Astrocyte (in vitro differentiated cells and primary cell): ENCODE measurements at regions not wholly inside any gene's neighbourhood (a gene's known extent, or its start where the extent isn't known, plus 50 kb on each side); places are given as distances from the start of the nearest gene placed in this dataset.

ENCODE experiments used
- EZH2 ChIP-seq: IDR thresholded peaks from 2 replicates; pipeline ENCODE4 v1.6.1; 2012; ENCODE audit warnings: mild to moderate bottlenecking, low read length, inconsistent platforms; ENCODE audit not compliant: insufficient read depth
- TF ChIP-seq, protein P1 (sequence below): IDR thresholded peaks from 2 replicates; pipeline ENCODE4 v1.5.1; 2011; ENCODE audit warnings: low read depth, mild to moderate bottlenecking, inconsistent platforms, low read length, moderate library complexity; ENCODE audit not compliant: insufficient read depth

DNA sequence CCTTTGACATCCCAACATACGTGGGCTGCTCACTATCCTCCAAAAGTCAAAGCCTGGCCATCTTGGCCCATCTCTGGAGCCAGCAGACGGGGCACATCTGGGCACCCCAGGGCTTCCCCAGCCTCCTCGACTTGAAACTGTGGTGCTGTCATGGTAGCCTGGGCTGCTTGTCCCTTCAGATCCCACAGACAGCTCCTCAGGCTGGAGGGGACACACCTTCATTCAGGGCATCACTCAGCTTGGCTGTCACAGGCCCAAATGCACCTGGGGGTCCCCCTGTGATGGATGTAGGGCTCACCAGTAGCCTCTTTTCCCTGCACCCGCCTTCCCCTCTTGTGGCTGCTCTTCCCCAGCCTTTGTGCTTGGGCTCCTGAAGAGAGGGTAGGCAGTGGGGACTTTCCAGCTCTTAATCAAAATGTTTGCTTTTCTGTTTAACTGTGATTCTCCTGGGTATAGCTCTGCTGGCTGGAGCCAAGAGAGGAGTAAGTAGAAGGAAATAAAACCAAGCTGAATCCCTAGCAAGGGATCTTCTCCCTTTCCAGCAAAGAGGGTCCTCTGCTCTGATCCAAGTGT lies 92.3 kb downstream of the GYPC start:
- TF ChIP-seq, protein P1, sequence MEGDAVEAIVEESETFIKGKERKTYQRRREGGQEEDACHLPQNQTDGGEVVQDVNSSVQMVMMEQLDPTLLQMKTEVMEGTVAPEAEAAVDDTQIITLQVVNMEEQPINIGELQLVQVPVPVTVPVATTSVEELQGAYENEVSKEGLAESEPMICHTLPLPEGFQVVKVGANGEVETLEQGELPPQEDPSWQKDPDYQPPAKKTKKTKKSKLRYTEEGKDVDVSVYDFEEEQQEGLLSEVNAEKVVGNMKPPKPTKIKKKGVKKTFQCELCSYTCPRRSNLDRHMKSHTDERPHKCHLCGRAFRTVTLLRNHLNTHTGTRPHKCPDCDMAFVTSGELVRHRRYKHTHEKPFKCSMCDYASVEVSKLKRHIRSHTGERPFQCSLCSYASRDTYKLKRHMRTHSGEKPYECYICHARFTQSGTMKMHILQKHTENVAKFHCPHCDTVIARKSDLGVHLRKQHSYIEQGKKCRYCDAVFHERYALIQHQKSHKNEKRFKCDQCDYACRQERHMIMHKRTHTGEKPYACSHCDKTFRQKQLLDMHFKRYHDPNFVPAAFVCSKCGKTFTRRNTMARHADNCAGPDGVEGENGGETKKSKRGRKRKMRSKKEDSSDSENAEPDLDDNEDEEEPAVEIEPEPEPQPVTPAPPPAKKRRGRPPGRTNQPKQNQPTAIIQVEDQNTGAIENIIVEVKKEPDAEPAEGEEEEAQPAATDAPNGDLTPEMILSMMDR, result no peak
- no peak for TF ChIP-seq EZH2
